GM20000 (cell line): ENCODE measurements at regions not wholly inside any gene's neighbourhood (a gene's known extent, or its start where the extent isn't known, plus 50 kb on each side); places are given as distances from the start of the nearest gene placed in this dataset.

ENCODE experiments used
- DNase-seq: peaks from one replicate; pipeline ENCODE4 v3.0.0; 2012; ENCODE audit warnings: low spot score
- CTCF ChIP-seq: IDR thresholded peaks from 2 replicates; pipeline ENCODE4 v1.5.1; 2012; ENCODE audit warnings: mild to moderate bottlenecking, control low read depth; ENCODE audit errors: extremely low read depth, missing control alignments

- DNase-seq, result no peak
These were observed 812.9 kb upstream of the ACVR2A start for GRCh38 chr2:147031897-147032296.

GRCh38 chr2:147030966-147031720, 813.7 kb upstream of the ACVR2A start:
- no peak for TF ChIP-seq CTCF
- no peak for DNase-seq

More at GRCh38 chr2:147031897-147032296, 812.9 kb upstream of the ACVR2A start:
- no peak for TF ChIP-seq CTCF

GRCh38 chr2:147027436-147027835, 817.4 kb upstream of the ACVR2A start:
- no peak for TF ChIP-seq CTCF
- DNase-seq, result no peak

- DNase-seq, result no peak
- no peak for TF ChIP-seq CTCF
These were observed 818.0 kb upstream of the ACVR2A start for GRCh38 chr2:147026664-147027295.

GRCh38 chr2:147025646-147026585, 818.9 kb upstream of the ACVR2A start:
- DNase-seq, result no peak
- no peak for TF ChIP-seq CTCF

GRCh38 chr2:147019311-147019710, 825.5 kb upstream of the ACVR2A start:
- no peak for TF ChIP-seq CTCF
- no peak for DNase-seq
